ENCODE measurements at regions not wholly inside any gene's neighbourhood (a gene's known extent, or its start where the extent isn't known, plus 50 kb on each side); places are given as distances from the start of the nearest gene placed in this dataset.

DNA sequence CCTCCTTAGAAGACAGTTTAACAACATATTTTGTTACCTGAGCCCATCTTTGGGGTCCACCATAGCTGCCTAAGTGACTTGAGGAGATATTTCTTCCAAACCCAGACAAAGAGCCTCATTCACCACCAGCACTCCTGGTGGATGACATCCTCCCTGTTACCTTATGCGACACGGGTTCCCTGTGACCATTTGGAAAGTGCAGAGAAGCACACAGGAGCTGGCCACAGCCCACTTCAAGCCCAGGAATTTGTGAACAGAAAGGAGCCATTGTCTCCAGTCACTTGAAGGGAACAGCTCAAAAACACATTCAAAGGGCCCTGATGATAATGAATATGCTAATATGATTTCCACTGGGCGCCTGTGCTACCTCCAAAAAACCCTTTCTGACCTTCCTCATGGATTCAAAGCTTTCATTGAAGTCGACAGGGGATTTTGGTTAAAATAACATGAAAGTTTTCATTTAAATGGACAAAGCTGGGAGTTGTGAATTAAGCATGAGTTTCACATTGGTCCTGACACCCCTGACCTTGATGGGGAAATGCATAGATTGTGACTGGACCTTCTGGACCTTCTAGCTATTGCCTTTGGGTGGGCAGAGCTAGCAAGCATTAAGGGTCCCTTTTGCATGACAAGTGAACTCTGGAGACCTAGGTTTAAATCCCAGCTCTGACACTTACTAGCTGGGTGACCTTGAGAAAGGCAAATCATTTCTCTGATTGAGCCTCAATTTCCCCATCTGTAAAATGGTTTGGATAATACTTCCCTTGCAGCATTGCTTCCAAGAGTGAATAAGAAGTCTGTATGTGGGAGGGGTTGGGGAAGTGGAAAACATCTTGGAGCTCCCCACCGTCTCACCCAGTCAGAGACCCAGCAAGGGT lies 83.3 kb upstream of the SIRPA start:
- POLR2A ChIA-PET (ENCODE audit: unreplicated experiment): no interaction called here
- Histone ChIP-seq H4K20me1 (ENCODE audit: low read length) (no peaks in the 10 kb centered on the region), H3K36me3 (ENCODE audit: low read depth, low read length) (no peaks in the 10 kb centered on the region), H3K27me3 (ENCODE audit: low read length) (no peaks in the 10 kb centered on the region), H3K9ac (ENCODE audit: low read length) (no peak overlapping the region), H3K9me2 (replicated peaks; ENCODE audit: low read length) (no peaks in the 10 kb centered on the region), H3K4me3 (ENCODE audit: low read length) (no peak overlapping the region), H3K79me2 (ENCODE audit: low read length) (no peaks in the 10 kb centered on the region), H2AFZ (ENCODE audit: low read length) (no peak overlapping the region), H3K4me2 (ENCODE audit: low read length) (no peak overlapping the region), H3K9me3 (ENCODE audit: low read length) (no peaks in the 10 kb centered on the region), H3F3A (ENCODE audit: low read length, unreplicated experiment) (no peaks in the 10 kb centered on the region), H3K27ac (ENCODE audit: low read length) (no peak overlapping the region), H3K4me1 (ENCODE audit: insufficient read depth, low read length) (peaks cover 66% of the 10 kb centered on the region)
- no peak for ATAC-seq
- no peak for DNase-seq
- intact Hi-C loops (cut with micrococcal nuclease): no loop called here
- no peak for TF ChIP-seq EZH2 (IDR thresholded peaks at IDR 0.05; ENCODE audit: low read length, unreplicated experiment)
- TF ChIP-seq, protein P1, sequence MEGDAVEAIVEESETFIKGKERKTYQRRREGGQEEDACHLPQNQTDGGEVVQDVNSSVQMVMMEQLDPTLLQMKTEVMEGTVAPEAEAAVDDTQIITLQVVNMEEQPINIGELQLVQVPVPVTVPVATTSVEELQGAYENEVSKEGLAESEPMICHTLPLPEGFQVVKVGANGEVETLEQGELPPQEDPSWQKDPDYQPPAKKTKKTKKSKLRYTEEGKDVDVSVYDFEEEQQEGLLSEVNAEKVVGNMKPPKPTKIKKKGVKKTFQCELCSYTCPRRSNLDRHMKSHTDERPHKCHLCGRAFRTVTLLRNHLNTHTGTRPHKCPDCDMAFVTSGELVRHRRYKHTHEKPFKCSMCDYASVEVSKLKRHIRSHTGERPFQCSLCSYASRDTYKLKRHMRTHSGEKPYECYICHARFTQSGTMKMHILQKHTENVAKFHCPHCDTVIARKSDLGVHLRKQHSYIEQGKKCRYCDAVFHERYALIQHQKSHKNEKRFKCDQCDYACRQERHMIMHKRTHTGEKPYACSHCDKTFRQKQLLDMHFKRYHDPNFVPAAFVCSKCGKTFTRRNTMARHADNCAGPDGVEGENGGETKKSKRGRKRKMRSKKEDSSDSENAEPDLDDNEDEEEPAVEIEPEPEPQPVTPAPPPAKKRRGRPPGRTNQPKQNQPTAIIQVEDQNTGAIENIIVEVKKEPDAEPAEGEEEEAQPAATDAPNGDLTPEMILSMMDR (conservative IDR thresholded peaks at IDR 0.05; ENCODE audit: low read depth, low read length): no peak
- TF ChIP-seq EZH2phosphoT487 (IDR thresholded peaks at IDR 0.05; ENCODE audit: borderline replicate concordance, low read length): no peak
- no TSS peak for BruUV-seq (replicated peaks)
- CTCF ChIA-PET: interaction anchor here (0.6 to 1.2 kb wide), 2 partner anchors 10 to 29 kb away, joined by 3 to 4 read pairs; no protein-coding TSS in a partner anchor

DNA sequence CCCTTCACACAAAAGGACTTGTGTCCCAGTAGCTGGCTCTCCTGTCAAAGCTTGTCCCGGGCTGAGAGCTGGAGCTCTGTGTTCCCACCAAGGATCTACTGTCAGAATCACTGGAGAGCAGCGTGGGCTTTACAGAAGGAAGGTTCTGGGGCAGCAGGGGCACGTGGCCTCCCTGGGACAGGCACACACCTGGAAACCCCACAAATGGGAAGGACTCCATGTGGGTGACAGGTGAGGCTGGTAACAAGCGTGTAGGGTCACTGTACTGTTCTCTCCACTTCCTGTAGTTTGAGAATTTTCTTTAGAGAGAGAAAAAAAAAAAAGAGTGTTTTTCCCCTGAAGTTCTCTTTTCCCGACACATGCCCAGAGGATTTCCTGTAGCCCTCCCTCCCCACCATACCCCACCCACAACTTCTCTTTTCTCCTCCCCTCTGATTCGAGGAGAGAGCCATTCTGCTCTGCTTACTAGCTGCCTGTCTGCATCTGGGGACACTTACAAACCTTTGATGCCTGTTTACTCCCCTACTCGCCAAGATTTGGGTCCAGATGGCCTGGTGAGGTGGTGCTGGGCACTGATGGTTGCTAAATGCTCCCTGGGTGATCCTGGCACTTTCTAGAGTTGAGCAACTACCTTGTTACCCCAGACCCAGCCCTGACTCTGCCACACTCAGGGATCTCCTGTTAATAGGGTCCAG lies 84.1 kb upstream of the SIRPA start:
- peaks cover 58% of the 10 kb centered on the region for H3K4me1 ChIP-seq (ENCODE audit: insufficient read depth, low read length)
- no peaks in the 10 kb centered on the region for H4K20me1 ChIP-seq (ENCODE audit: low read length)
- no peaks in the 10 kb centered on the region for H3K9me2 ChIP-seq (replicated peaks; ENCODE audit: low read length)
- H2AFZ ChIP-seq (ENCODE audit: low read length): no peak overlapping the region
- H3K9me3 ChIP-seq (ENCODE audit: low read length): no peaks in the 10 kb centered on the region
- H3K9ac ChIP-seq (ENCODE audit: low read length): no peak overlapping the region
- no peaks in the 10 kb centered on the region for H3F3A ChIP-seq (ENCODE audit: low read length, unreplicated experiment)
- no peak overlapping the region for H3K4me3 ChIP-seq (ENCODE audit: low read length)
- ChIA-PET POLR2A (ENCODE audit: unreplicated experiment) (no interaction called here), CTCF (no interaction called here)
- H3K79me2 ChIP-seq (ENCODE audit: low read length): no peaks in the 10 kb centered on the region
- H3K4me2 ChIP-seq (ENCODE audit: low read length): no peak overlapping the region
- no peak for TF ChIP-seq EZH2phosphoT487 (IDR thresholded peaks at IDR 0.05; ENCODE audit: borderline replicate concordance, low read length)
- ATAC-seq (no peak), DNase-seq (no peak)
- no TSS peak for BruUV-seq (replicated peaks)
- no peaks in the 10 kb centered on the region for H3K36me3 ChIP-seq (ENCODE audit: low read depth, low read length)
- intact Hi-C loops (cut with micrococcal nuclease): no loop called here
- H3K27me3 ChIP-seq (ENCODE audit: low read length): no peaks in the 10 kb centered on the region
- no peak overlapping the region for H3K27ac ChIP-seq (ENCODE audit: low read length)

DNA sequence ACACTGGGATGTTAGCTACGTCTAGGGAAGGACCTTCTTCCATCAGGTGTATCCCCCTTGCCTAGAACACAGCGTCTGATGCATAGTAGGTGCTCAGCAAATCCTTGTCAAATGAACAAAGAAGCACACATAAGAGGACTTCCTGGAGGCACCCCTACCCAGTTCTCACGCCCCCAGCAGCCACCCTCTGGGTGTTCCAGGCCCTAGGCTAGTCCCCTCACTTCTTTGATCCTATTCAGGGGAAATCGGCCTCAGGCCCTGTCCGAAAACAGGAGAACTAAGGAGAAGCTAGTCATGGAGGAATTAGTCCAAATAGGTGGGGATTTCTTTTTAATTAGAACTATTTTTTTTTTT lies 84.7 kb upstream of the SIRPA start:
- CTCF ChIA-PET: no interaction called here

More for the DNA sequence above, 84.7 kb upstream of the SIRPA start:
- Histone ChIP-seq H3K4me1 (ENCODE audit: insufficient read depth, low read length) (peaks cover 52% of the 10 kb centered on the region), H3K79me2 (ENCODE audit: low read length) (no peaks in the 10 kb centered on the region), H4K20me1 (ENCODE audit: low read length) (no peaks in the 10 kb centered on the region), H2AFZ (ENCODE audit: low read length) (no peak overlapping the region), H3K9ac (ENCODE audit: low read length) (no peak overlapping the region), H3K4me3 (ENCODE audit: low read length) (no peak overlapping the region), H3F3A (ENCODE audit: low read length, unreplicated experiment) (no peaks in the 10 kb centered on the region), H3K36me3 (ENCODE audit: low read depth, low read length) (no peaks in the 10 kb centered on the region), H3K27ac (ENCODE audit: low read length) (no peak overlapping the region), H3K9me2 (replicated peaks; ENCODE audit: low read length) (no peaks in the 10 kb centered on the region), H3K4me2 (ENCODE audit: low read length) (no peak overlapping the region), H3K9me3 (ENCODE audit: low read length) (no peaks in the 10 kb centered on the region), H3K27me3 (ENCODE audit: low read length) (no peaks in the 10 kb centered on the region)
- TF ChIP-seq, protein P1 (conservative IDR thresholded peaks at IDR 0.05; ENCODE audit: low read depth, low read length): no peak
- TF ChIP-seq EZH2 (IDR thresholded peaks at IDR 0.05; ENCODE audit: low read length, unreplicated experiment): no peak
- TF ChIP-seq EZH2phosphoT487 (IDR thresholded peaks at IDR 0.05; ENCODE audit: borderline replicate concordance, low read length): no peak
- intact Hi-C loops (cut with micrococcal nuclease): no loop called here
- DNase-seq: no peak
- BruUV-seq (replicated peaks): no TSS peak
- ATAC-seq: no peak
- POLR2A ChIA-PET (ENCODE audit: unreplicated experiment): no interaction called here

Data from PC-3 (cell line).